Mesenchymal stem cell (in vitro differentiated cells and primary cell): ENCODE measurements at regions not wholly inside any gene's neighbourhood (a gene's known extent, or its start where the extent isn't known, plus 50 kb on each side); places are given as distances from the start of the nearest gene placed in this dataset.
A peak's percentile ranks its signal among the peaks of the same experiment; 100 is the strongest.

Experiments used
- DNase-seq: peaks from one replicate; pipeline ENCODE4 v3.0.0-alpha.2; 2013
- H2AFZ ChIP-seq: one replicate; pipeline ENCODE4 v1.6.1; 2013; ENCODE audit warnings: low read depth, mild to moderate bottlenecking, control low read depth, inconsistent platforms, low read length, moderate library complexity
- H2AK5ac ChIP-seq: 2 replicates; pipeline ENCODE4 v1.6.1; 2013; ENCODE audit warnings: low read length, moderate library complexity, mild to moderate bottlenecking, inconsistent platforms; ENCODE audit not compliant: severe bottlenecking
- H2BK120ac ChIP-seq: one replicate; pipeline ENCODE4 v1.6.1; 2013; ENCODE audit warnings: low read depth, mild to moderate bottlenecking, inconsistent platforms, low read length, moderate library complexity
- H2BK12ac ChIP-seq, 2 experiments: one replicate each; pipeline ENCODE4 v1.6.1; 2013; ENCODE audit warnings: inconsistent platforms in 2 of 2, low read length in 2 of 2, mild to moderate bottlenecking in 2 of 2, moderate library complexity in 2 of 2, control low read depth in 1 of 2
- H2BK15ac ChIP-seq: one replicate; pipeline ENCODE4 v1.6.1; 2013; ENCODE audit warnings: mild to moderate bottlenecking, low read depth, inconsistent platforms; ENCODE audit not compliant: poor library complexity, severe bottlenecking
- H2BK5ac ChIP-seq: 2 replicates; pipeline ENCODE4 v1.6.1; 2013; ENCODE audit warnings: low read depth, mild to moderate bottlenecking, low read length, control low read depth, inconsistent platforms; ENCODE audit not compliant: poor library complexity, severe bottlenecking
- H3K14ac ChIP-seq, 2 experiments: one replicate each; pipeline ENCODE4 v1.6.1; 2013; ENCODE audit warnings: inconsistent platforms in 2 of 2, low read length in 2 of 2, control low read depth in 1 of 2, mild to moderate bottlenecking in 1 of 2, moderate library complexity in 1 of 2
- H3K18ac ChIP-seq, 2 experiments: one replicate each; pipeline ENCODE4 v1.6.1; 2013; ENCODE audit warnings: inconsistent platforms in 2 of 2, low read length in 2 of 2, control low read depth in 1 of 2, low read depth in 1 of 2, mild to moderate bottlenecking in 1 of 2
- H3K23ac ChIP-seq, 2 experiments: one replicate each; pipeline ENCODE4 v1.6.1; 2013; ENCODE audit warnings: inconsistent platforms in 2 of 2, low read length in 2 of 2, mild to moderate bottlenecking in 2 of 2, moderate library complexity in 2 of 2, control low read depth in 1 of 2
- H3K27ac ChIP-seq: 2 replicates; pipeline ENCODE4 v1.5.1; 2013; ENCODE audit warnings: mild to moderate bottlenecking, moderate library complexity, low read length, control low read depth, inconsistent platforms; ENCODE audit not compliant: poor library complexity, severe bottlenecking
- H3K27me3 ChIP-seq, 2 experiments: 2 replicates each; pipeline versions ENCODE4 v1.6.1 to v1.7.0; 2013; ENCODE audit warnings: low read length in 2 of 2, mild to moderate bottlenecking in 2 of 2, moderate library complexity in 2 of 2, control low read depth in 1 of 2, inconsistent platforms in 1 of 2; ENCODE audit not compliant: control insufficient read depth in 1 of 2, insufficient read depth in 1 of 2
- H3K36me3 ChIP-seq, 2 experiments: 2 replicates each; pipeline versions ENCODE4 v1.6.1 to v1.7.0; 2013; ENCODE audit warnings: low read length in 2 of 2, control low read depth in 1 of 2, inconsistent platforms in 1 of 2, low read depth in 1 of 2, mild to moderate bottlenecking in 1 of 2; ENCODE audit not compliant: insufficient read depth in 2 of 2, control insufficient read depth in 1 of 2
- H3K4ac ChIP-seq, 2 experiments: one replicate each; pipeline ENCODE4 v1.6.1; 2013; ENCODE audit warnings: inconsistent platforms in 2 of 2, low read length in 2 of 2, mild to moderate bottlenecking in 2 of 2, moderate library complexity in 2 of 2, control low read depth in 1 of 2, low read depth in 1 of 2
- H3K4me1 ChIP-seq: 2 replicates; pipeline ENCODE4 v1.6.1; 2013; ENCODE audit warnings: low read depth, low read length, control low read depth; ENCODE audit not compliant: control insufficient read depth, insufficient read depth
- H3K4me2 ChIP-seq: 2 replicates; pipeline ENCODE4 v1.6.1; 2013; ENCODE audit warnings: low read length, mild to moderate bottlenecking, inconsistent platforms; ENCODE audit not compliant: poor library complexity, severe bottlenecking
- H3K4me3 ChIP-seq, 2 experiments: 2 replicates each; pipeline versions ENCODE4 v1.5.1 to v1.7.0; 2013; ENCODE audit warnings: low read length in 2 of 2, mild to moderate bottlenecking in 2 of 2, control low read depth in 1 of 2, low read depth in 1 of 2; ENCODE audit not compliant: insufficient read depth in 1 of 2
- H3K79me1 ChIP-seq: replicated peaks from 2 replicates; pipeline ENCODE4 v1.6.1; 2013; ENCODE audit warnings: mild to moderate bottlenecking, control low read depth, low read length, inconsistent platforms; ENCODE audit not compliant: poor library complexity, severe bottlenecking
- H3K9ac ChIP-seq: 2 replicates; pipeline ENCODE4 v1.7.0; 2013; ENCODE audit warnings: mild to moderate bottlenecking, low read length, moderate library complexity
- H3K9me3 ChIP-seq: 2 replicates; pipeline ENCODE4 v1.7.0; 2013; ENCODE audit warnings: mild to moderate bottlenecking, low read length; ENCODE audit not compliant: control insufficient read depth
- H4K8ac ChIP-seq: one replicate; pipeline ENCODE4 v1.6.1; 2013; ENCODE audit warnings: inconsistent platforms, mild to moderate bottlenecking, low read length, moderate library complexity
- H4K91ac ChIP-seq: one replicate; pipeline ENCODE4 v1.6.1; 2013; ENCODE audit warnings: mild to moderate bottlenecking, low read length, inconsistent platforms
- WGBS: methylation state at CpG from one replicate; pipeline ENCODE4 v1.1.7; 2013; ENCODE audit warnings: mixed read lengths; 5-methylcytosine and 5-hydroxymethylcytosine counted together

DNA sequence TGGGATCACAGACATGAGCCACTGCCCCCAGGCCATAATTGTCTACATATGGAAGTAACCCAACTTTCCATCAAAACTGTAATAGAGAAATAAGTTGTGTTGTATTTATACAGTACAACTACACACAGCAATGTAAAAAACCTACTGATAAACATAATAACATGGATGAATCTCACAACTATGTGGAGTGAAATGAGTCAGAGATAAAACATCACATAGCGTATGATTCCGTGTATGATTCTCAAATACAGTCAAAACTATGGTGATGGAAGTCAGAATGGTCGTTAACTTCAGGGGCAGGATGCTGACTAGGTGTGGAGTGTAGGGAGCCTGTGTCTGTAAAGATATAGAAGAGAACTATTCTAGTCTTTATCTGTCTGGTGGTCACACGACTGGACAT, 332.7 kb upstream of the SLCO3A1 start:
- H3K14ac ChIP-seq: no peak overlapping the region
- H3K4me1 ChIP-seq: peaks cover 3% of the 10 kb centered on the region
- no peaks in the 10 kb centered on the region for H3K9me3 ChIP-seq
- H2AK5ac ChIP-seq: no peak overlapping the region
- H3K27me3 ChIP-seq: no peaks in the 10 kb centered on the region
- H3K9ac ChIP-seq: no peak overlapping the region
- no peak overlapping the region for H3K4ac ChIP-seq
- no peak overlapping the region for H3K23ac ChIP-seq
- no peak overlapping the region for H3K4me3 ChIP-seq
- H2AFZ ChIP-seq: no peak overlapping the region
- no peak overlapping the region for H2BK15ac ChIP-seq
- no peak overlapping the region for H3K4me2 ChIP-seq
- H4K91ac ChIP-seq: no peak overlapping the region
- H3K27ac ChIP-seq: no peak overlapping the region
- no peaks in the 10 kb centered on the region for H3K79me1 ChIP-seq
- DNase-seq: no peak
- H4K8ac ChIP-seq: no peak overlapping the region
- H3K36me3 ChIP-seq: no peaks in the 10 kb centered on the region
- H2BK5ac ChIP-seq: no peak overlapping the region
- no peak overlapping the region for H3K18ac ChIP-seq
- H2BK12ac ChIP-seq: no peak overlapping the region
- WGBS: 60% methylated on average over 3 of the region's 4 CpGs
- H2BK120ac ChIP-seq: no peak overlapping the region

GRCh38 chr15:91521548-91521947, 332.0 kb upstream of the SLCO3A1 start:
- H3K18ac ChIP-seq: no peak overlapping the region
- no peak overlapping the region for H3K4ac ChIP-seq
- H2AK5ac ChIP-seq: no peak overlapping the region
- H3K9me3 ChIP-seq: no peaks in the 10 kb centered on the region
- H2BK120ac ChIP-seq: no peak overlapping the region
- H2BK15ac ChIP-seq: no peak overlapping the region
- H3K27me3 ChIP-seq: no peaks in the 10 kb centered on the region
- no peak overlapping the region for H3K14ac ChIP-seq
- no peak for DNase-seq
- no peak overlapping the region for H3K9ac ChIP-seq
- H2AFZ ChIP-seq: no peak overlapping the region
- H3K79me1 ChIP-seq: no peaks in the 10 kb centered on the region
- H2BK12ac ChIP-seq: no peak overlapping the region
- H3K27ac ChIP-seq: peak overlapping the region; percentile 29
- no peak overlapping the region for H3K4me3 ChIP-seq
- peaks cover 3% of the 10 kb centered on the region for H3K4me1 ChIP-seq
- H2BK5ac ChIP-seq: no peak overlapping the region
- H4K8ac ChIP-seq: no peak overlapping the region
- 55% methylated on average over 9 of the region's 9 CpGs for WGBS
- H3K36me3 ChIP-seq: no peaks in the 10 kb centered on the region
- no peak overlapping the region for H4K91ac ChIP-seq
- no peak overlapping the region for H3K23ac ChIP-seq
- no peak overlapping the region for H3K4me2 ChIP-seq

DNA sequence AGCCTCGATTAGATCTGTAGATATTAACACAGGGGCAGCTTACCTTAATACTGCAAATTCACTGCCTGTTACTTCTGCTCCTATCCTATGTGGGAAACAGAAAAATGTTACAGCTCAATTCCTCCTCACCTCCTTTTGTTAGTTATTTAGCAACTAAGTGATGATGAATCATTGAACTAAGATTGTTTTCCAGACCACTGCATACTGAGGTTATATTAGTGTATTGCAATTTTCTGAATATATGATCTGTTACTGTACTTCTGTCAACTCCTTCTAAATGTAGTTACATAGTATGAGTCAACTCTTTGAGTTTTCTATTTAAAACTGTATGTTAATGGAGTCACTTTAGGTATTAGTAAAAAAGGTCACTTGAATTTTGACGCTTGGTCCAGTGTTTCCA, 331.5 kb upstream of the SLCO3A1 start:
- 49% methylated on average over 2 of the region's 2 CpGs for WGBS
- Histone ChIP-seq H3K79me1 (no peaks in the 10 kb centered on the region), H3K27me3 (no peaks in the 10 kb centered on the region), H3K18ac (no peak overlapping the region), H3K4me2 (no peak overlapping the region), H3K9ac (peak overlapping the region; percentile 55), H3K4me3 (no peak overlapping the region), H3K23ac (no peak overlapping the region), H2BK5ac (no peak overlapping the region), H3K14ac (no peak overlapping the region), H3K4me1 (peaks cover 3% of the 10 kb centered on the region), H2BK120ac (no peak overlapping the region), H2AK5ac (no peak overlapping the region), H2AFZ (no peak overlapping the region), H2BK15ac (no peak overlapping the region), H3K4ac (no peak overlapping the region), H3K27ac (peak overlapping the region; percentile 41), H2BK12ac (no peak overlapping the region), H4K8ac (no peak overlapping the region), H3K9me3 (no peaks in the 10 kb centered on the region), H4K91ac (no peak overlapping the region), H3K36me3 (no peaks in the 10 kb centered on the region)
- no peak for DNase-seq

DNA sequence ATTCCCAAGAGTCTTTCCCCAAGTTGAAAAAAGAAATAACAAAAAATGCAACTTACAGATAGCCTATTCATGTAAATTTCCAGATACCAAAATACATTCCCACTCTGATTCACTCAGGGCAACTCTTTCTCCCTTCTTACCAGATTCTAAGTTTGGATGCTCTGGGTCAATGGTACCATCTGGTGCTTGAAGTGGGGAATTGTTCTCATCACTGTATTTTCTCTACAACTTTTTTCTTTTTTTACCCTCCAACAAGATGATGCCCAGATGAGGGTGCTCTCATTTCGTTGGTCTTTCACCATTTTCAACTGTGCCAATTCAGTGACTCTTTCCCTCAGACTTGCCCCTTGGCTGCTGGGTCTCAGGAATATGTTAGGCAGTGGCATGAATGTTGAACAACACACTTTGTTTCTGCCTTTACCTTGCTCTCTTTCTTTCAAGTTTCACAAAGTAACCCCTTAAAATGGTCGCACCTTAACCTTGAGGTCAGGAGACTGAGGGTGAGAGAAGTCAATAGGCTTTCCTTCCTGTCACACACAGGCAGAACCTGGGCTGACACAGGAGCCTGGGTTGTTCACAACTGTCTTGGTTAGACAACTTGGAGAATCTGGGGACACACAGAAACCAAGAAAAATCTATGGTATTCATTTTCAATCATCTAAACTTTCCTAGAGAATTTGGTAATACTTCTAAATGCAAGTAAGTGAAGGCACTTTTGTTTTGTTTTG, 330.7 kb upstream of the SLCO3A1 start:
- no peak overlapping the region for H2BK12ac ChIP-seq
- no peaks in the 10 kb centered on the region for H3K79me1 ChIP-seq
- peak overlapping the region; percentile 55 for H3K9ac ChIP-seq
- H3K4ac ChIP-seq: no peak overlapping the region
- H3K14ac ChIP-seq: no peak overlapping the region
- no peak overlapping the region for H3K23ac ChIP-seq
- H3K4me2 ChIP-seq: no peak overlapping the region
- H4K8ac ChIP-seq: no peak overlapping the region
- no peak overlapping the region for H3K27ac ChIP-seq
- no peak for DNase-seq
- H3K36me3 ChIP-seq: no peaks in the 10 kb centered on the region
- peaks cover 3% of the 10 kb centered on the region for H3K4me1 ChIP-seq
- no peak overlapping the region for H2AK5ac ChIP-seq
- no peaks in the 10 kb centered on the region for H3K9me3 ChIP-seq
- H2BK5ac ChIP-seq: no peak overlapping the region
- H4K91ac ChIP-seq: no peak overlapping the region
- no peak overlapping the region for H2BK120ac ChIP-seq
- H2BK15ac ChIP-seq: no peak overlapping the region
- WGBS: 27% methylated on average over 2 of the region's 2 CpGs
- H3K4me3 ChIP-seq: no peak overlapping the region
- no peaks in the 10 kb centered on the region for H3K27me3 ChIP-seq
- no peak overlapping the region for H2AFZ ChIP-seq
- H3K18ac ChIP-seq: no peak overlapping the region
